ENCODE measurements at regions not wholly inside any gene's neighbourhood (a gene's known extent, or its start where the extent isn't known, plus 50 kb on each side); places are given as distances from the start of the nearest gene placed in this dataset.
"Not testable (repeated sequence)": the region's sequence is repeated elsewhere in the genome, so short reads cannot be mapped to it uniquely, and the experiment has no call there.

DNA sequence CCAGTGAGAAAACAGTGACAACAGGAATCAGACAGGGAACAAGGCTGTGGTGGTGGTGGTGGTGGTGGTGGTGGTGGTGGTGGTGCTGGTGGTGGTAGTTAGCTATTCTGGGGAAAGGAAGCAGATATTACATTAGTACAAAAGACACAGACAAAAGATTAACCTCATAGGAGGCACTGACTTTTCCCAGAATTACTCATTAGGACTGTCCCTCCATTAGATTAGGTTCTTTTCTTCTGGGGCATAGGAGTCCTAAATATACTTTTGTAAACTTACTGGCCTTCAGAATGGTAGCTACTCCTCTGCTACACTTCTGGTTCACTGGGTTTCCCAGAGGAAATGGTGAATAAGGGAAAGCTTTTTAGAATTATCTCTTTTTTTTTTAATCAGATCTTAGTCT, 156.6 kb upstream of the SEMA3D start:
- Histone ChIP-seq H3K36me3 (no peaks in the 10 kb centered on the region), H3K9me3 (no peaks in the 10 kb centered on the region), H3K4me1 (no peaks in the 10 kb centered on the region), H3K27me3 (no peaks in the 10 kb centered on the region), H3K4me3 (replicated peaks in 1 of 3) (no peak overlapping the region), H3K27ac (no peak overlapping the region)
- TF ChIP-seq CTCF (IDR thresholded peaks at IDR 0.05) = no peak
- TF ChIP-seq POLR2A (IDR thresholded peaks at IDR 0.05) = no peak
- no peak for DNase-seq
- intact Hi-C loops (cut with DNase I) = no loop called here

GRCh38 chr7:85342781-85343180, 155.9 kb upstream of the SEMA3D start:
- no peak for TF ChIP-seq CTCF (IDR thresholded peaks at IDR 0.05)
- TF ChIP-seq POLR2A (IDR thresholded peaks at IDR 0.05) = no peak
- intact Hi-C loops (cut with DNase I) = no loop called here
- H3K36me3 ChIP-seq = no peaks in the 10 kb centered on the region

GRCh38 chr7:85341973-85342372, 155.1 kb upstream of the SEMA3D start:
- H3K4me3 ChIP-seq (replicated peaks in 1 of 3) = no peak overlapping the region
- 74 to 75% methylated on average over 2 of the region's 2 CpGs for WGBS, 2 donors
- intact Hi-C loops (cut with DNase I) = no loop called here

More at GRCh38 chr7:85342781-85343180, 155.9 kb upstream of the SEMA3D start:
- Histone ChIP-seq H3K4me1 (no peaks in the 10 kb centered on the region), H3K9me3 (no peaks in the 10 kb centered on the region), H3K27ac (no peak overlapping the region), H3K27me3 (no peaks in the 10 kb centered on the region), H3K4me3 (replicated peaks in 1 of 3) (no peak overlapping the region)
- no peak for DNase-seq

DNA sequence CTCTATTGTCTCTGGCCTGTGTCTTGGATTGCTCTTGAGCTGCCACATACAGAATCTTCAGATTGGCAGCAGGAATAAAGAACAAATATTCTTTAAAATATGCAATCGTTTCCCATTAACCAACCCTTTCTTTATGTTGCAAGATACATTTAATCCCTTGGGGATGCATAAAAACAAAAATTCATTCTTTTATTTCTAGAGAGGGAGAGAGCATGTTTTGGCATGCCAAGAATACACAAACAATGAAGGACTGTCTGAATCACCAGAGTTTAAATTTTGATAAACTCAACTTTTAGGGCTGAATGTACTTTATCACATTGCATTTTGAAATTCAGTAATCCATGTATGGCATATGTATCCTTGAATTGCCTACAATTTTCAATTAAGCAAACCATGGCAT, 154.3 kb upstream of the SEMA3D start:
- no peak for TF ChIP-seq POLR2A (IDR thresholded peaks at IDR 0.05)
- TF ChIP-seq CTCF (IDR thresholded peaks at IDR 0.05) = no peak
- 78% methylated on average over 1 of the region's 1 CpG for WGBS, 2 donors
- intact Hi-C loops (cut with DNase I) = no loop called here
- H3K36me3 ChIP-seq = no peaks in the 10 kb centered on the region
- no peaks in the 10 kb centered on the region for H3K4me1 ChIP-seq
- H3K27me3 ChIP-seq = no peaks in the 10 kb centered on the region
- H3K27ac ChIP-seq = no peak overlapping the region
- H3K4me3 ChIP-seq (replicated peaks in 1 of 3) = no peak overlapping the region
- H3K9me3 ChIP-seq = no peaks in the 10 kb centered on the region
- no peak for DNase-seq

More at GRCh38 chr7:85341973-85342372, 155.1 kb upstream of the SEMA3D start:
- no peaks in the 10 kb centered on the region for H3K9me3 ChIP-seq
- no peaks in the 10 kb centered on the region for H3K36me3 ChIP-seq
- no peaks in the 10 kb centered on the region for H3K27me3 ChIP-seq
- no peak for DNase-seq
- no peaks in the 10 kb centered on the region for H3K4me1 ChIP-seq
- TF ChIP-seq POLR2A (IDR thresholded peaks at IDR 0.05) (no peak), CTCF (IDR thresholded peaks at IDR 0.05) (no peak)
- H3K27ac ChIP-seq = no peak overlapping the region

- Histone ChIP-seq H3K36me3 (no peaks in the 10 kb centered on the region), H3K27me3 (no peaks in the 10 kb centered on the region), H3K27ac (no peak overlapping the region), H3K4me1 (no peaks in the 10 kb centered on the region), H3K4me3 (replicated peaks in 1 of 3) (no peak overlapping the region), H3K9me3 (no peaks in the 10 kb centered on the region)
- TF ChIP-seq CTCF (IDR thresholded peaks at IDR 0.05) (no peak), POLR2A (IDR thresholded peaks at IDR 0.05) (no peak)
- DNase-seq = no peak
- intact Hi-C loops (cut with DNase I) = no loop called here
- WGBS, 2 donors = 82 to 92% methylated on average over 1 of the region's 1 CpG
Measured at GRCh38 chr7:85336086-85336485, 149.2 kb upstream of the SEMA3D start.

DNA sequence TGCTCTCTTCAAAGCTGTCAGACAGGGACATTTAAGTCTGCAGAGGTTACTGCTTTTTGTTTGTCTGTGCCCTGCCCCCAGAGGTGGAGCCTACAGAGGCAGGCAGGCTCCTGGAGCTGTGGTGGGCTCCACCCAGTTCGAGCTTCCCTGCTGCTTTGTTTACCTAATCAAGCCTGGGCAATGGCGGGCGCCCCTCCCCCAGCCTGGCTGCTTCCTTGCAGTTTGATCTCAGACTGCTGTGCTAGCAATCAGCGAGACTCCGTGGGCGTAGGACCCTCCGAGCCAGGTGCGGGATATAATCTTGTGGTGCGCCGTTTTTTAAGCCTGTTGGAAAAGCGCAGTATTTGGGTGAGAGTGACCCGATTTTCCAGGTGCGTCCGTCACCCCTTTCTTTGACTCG, 148.3 kb upstream of the SEMA3D start:
- H3K27me3 ChIP-seq; H3K36me3 ChIP-seq; H3K9me3 ChIP-seq; DNase-seq; H3K27ac ChIP-seq; intact Hi-C loops (cut with DNase I); H3K4me3 ChIP-seq (replicated peaks in 1 of 3); H3K4me1 ChIP-seq: not testable (repeated sequence)
- WGBS, 2 donors = 87% methylated on average over 14 to 15 of the region's 15 CpGs
